GM23248 (cell line): ENCODE measurements at regions not wholly inside any gene's neighbourhood (a gene's known extent, or its start where the extent isn't known, plus 50 kb on each side); places are given as distances from the start of the nearest gene placed in this dataset.

Experiments used
- DNase-seq: peaks from one replicate; pipeline ENCODE4 v3.0.0-alpha.2; 2015
- H2AFZ ChIP-seq: fragments of 200-600 bp; sonication (generic); 2 replicates; pipeline ENCODE4 v1.6.1; 2016; ENCODE audit warnings: antibody characterized with exemption
- H3F3A ChIP-seq: fragments of 200-600 bp; sonication (generic); 2 replicates; pipeline ENCODE4 v1.6.1; 2016; ENCODE audit warnings: mild to moderate bottlenecking, antibody characterized with exemption, mixed run types; ENCODE audit not compliant: insufficient read depth
- H3K27ac ChIP-seq: fragments of 200-600 bp; sonication (generic); 2 replicates; pipeline ENCODE4 v1.5.1; 2016; ENCODE audit warnings: mild to moderate bottlenecking
- H3K27me3 ChIP-seq: fragments of 200-600 bp; sonication (generic); replicated peaks from 2 replicates; pipeline ENCODE4 v1.6.1; 2016; ENCODE audit warnings: mild to moderate bottlenecking; ENCODE audit not compliant: insufficient read depth
- H3K36me3 ChIP-seq: fragments of 200-600 bp; sonication (generic); 2 replicates; pipeline ENCODE4 v1.6.1; 2016; ENCODE audit warnings: low read depth, mild to moderate bottlenecking
- H3K4me1 ChIP-seq: fragments of 200-600 bp; sonication (generic); 2 replicates; pipeline ENCODE4 v1.6.1; 2016; ENCODE audit warnings: mild to moderate bottlenecking; ENCODE audit not compliant: insufficient read depth
- H3K4me2 ChIP-seq: fragments of 200-600 bp; sonication (generic); one replicate; pipeline ENCODE4 v1.6.1; 2016; ENCODE audit warnings: mild to moderate bottlenecking; ENCODE audit not compliant: unreplicated experiment
- H3K4me3 ChIP-seq: fragments of 200-600 bp; sonication (generic); 2 replicates; pipeline ENCODE4 v1.5.1; 2016; ENCODE audit warnings: mild to moderate bottlenecking
- H3K79me2 ChIP-seq: fragments of 200-600 bp; sonication (generic); 2 replicates; pipeline ENCODE4 v1.6.1; 2016; ENCODE audit warnings: mild to moderate bottlenecking; ENCODE audit not compliant: insufficient read depth
- H3K9ac ChIP-seq: fragments of 200-600 bp; sonication (generic); 2 replicates; pipeline ENCODE4 v1.6.1; 2016; ENCODE audit warnings: mild to moderate bottlenecking
- H3K9me2 ChIP-seq: fragments of 200-600 bp; sonication (generic); 2 replicates; pipeline ENCODE4 v1.6.1; 2016; ENCODE audit warnings: mixed run types, mild to moderate bottlenecking, moderate library complexity; ENCODE audit not compliant: insufficient read depth
- H3K9me3 ChIP-seq: fragments of 200-600 bp; sonication (generic); one replicate; pipeline ENCODE4 v1.6.1; 2017; ENCODE audit warnings: low read depth
- H4K20me1 ChIP-seq: fragments of 200-600 bp; sonication (generic); 2 replicates; pipeline ENCODE4 v1.6.0; 2016; ENCODE audit not compliant: insufficient read depth
- EZH2 ChIP-seq: fragments of 200-600 bp; sonication (generic); IDR thresholded peaks from 2 replicates; pipeline ENCODE4 v1.6.1; 2018; ENCODE audit warnings: antibody characterized with exemption, mild to moderate bottlenecking; ENCODE audit not compliant: insufficient read depth, poor library complexity, severe bottlenecking
- EZH2phosphoT487 ChIP-seq: fragments of 200-600 bp; sonication (generic); IDR thresholded peaks from 2 replicates; pipeline ENCODE4 v1.6.1; 2018; ENCODE audit warnings: antibody characterized with exemption, moderate library complexity, mild to moderate bottlenecking, low read depth; ENCODE audit not compliant: insufficient read depth
- WGBS, 2 experiments: methylation state at CpG; one replicate each; pipeline ENCODE4 v1.1.6; 2015 to 2017; ENCODE audit warnings: low lambda C conversion rate in 2 of 2, low coverage in 1 of 2; ENCODE audit errors: missing lambda C conversion rate in 2 of 2; 5-methylcytosine and 5-hydroxymethylcytosine counted together
- in situ Hi-C: fragments of 300-500 bp; cut with MboI; formaldehyde crosslinking; loops from 2 replicates; pipeline ENCODE4 v1.15.0; 2020

- H3K9ac ChIP-seq: no peak overlapping the region
- H3K4me2 ChIP-seq: no peak overlapping the region
- in situ Hi-C loops: no loop called here
- no peaks in the 10 kb centered on the region for H3K27me3 ChIP-seq
- no peak for TF ChIP-seq EZH2phosphoT487
- TF ChIP-seq EZH2: no peak
- no peak overlapping the region for H2AFZ ChIP-seq
- no peaks in the 10 kb centered on the region for H3K9me2 ChIP-seq
- no peaks in the 10 kb centered on the region for H3F3A ChIP-seq
- no peak for DNase-seq
- H3K36me3 ChIP-seq: no peaks in the 10 kb centered on the region
- H3K27ac ChIP-seq: no peak overlapping the region
- no peaks in the 10 kb centered on the region for H3K9me3 ChIP-seq
- no peaks in the 10 kb centered on the region for H3K79me2 ChIP-seq
- no peaks in the 10 kb centered on the region for H4K20me1 ChIP-seq
- no peak overlapping the region for H3K4me3 ChIP-seq
- no peaks in the 10 kb centered on the region for H3K4me1 ChIP-seq
These were observed 434.9 kb upstream of the SMARCA2 start for GRCh38 chr9:1580215-1580614.

- TF ChIP-seq EZH2phosphoT487: no peak
- TF ChIP-seq EZH2: no peak
- H3K9ac ChIP-seq: no peak overlapping the region
- H3K79me2 ChIP-seq: no peaks in the 10 kb centered on the region
- H3K9me2 ChIP-seq: no peaks in the 10 kb centered on the region
- no peak for DNase-seq
- no peaks in the 10 kb centered on the region for H3K9me3 ChIP-seq
- in situ Hi-C loops: no loop called here
- H3K4me1 ChIP-seq: no peaks in the 10 kb centered on the region
- no peak overlapping the region for H3K27ac ChIP-seq
- H3K27me3 ChIP-seq: no peaks in the 10 kb centered on the region
- H3K4me2 ChIP-seq: no peak overlapping the region
- H2AFZ ChIP-seq: no peak overlapping the region
- H3K4me3 ChIP-seq: no peak overlapping the region
- H4K20me1 ChIP-seq: no peaks in the 10 kb centered on the region
- H3F3A ChIP-seq: no peaks in the 10 kb centered on the region
- H3K36me3 ChIP-seq: no peaks in the 10 kb centered on the region
These were observed 433.2 kb upstream of the SMARCA2 start for GRCh38 chr9:1581926-1582325.

GRCh38 chr9:1591310-1591709, 423.8 kb upstream of the SMARCA2 start:
- DNase-seq: no peak
- Histone ChIP-seq H3K9me2 (no peaks in the 10 kb centered on the region), H3K9ac (no peak overlapping the region), H3K27ac (no peak overlapping the region), H2AFZ (no peak overlapping the region), H3K79me2 (no peaks in the 10 kb centered on the region), H3K36me3 (no peaks in the 10 kb centered on the region), H3K27me3 (no peaks in the 10 kb centered on the region), H3K4me3 (no peak overlapping the region), H3F3A (no peaks in the 10 kb centered on the region), H3K4me2 (no peak overlapping the region), H3K9me3 (no peaks in the 10 kb centered on the region), H3K4me1 (no peaks in the 10 kb centered on the region), H4K20me1 (no peaks in the 10 kb centered on the region)
- no peak for TF ChIP-seq EZH2phosphoT487
- TF ChIP-seq EZH2: no peak
- WGBS, 2 experiments: 3 to 16% methylated on average over 1 of the region's 1 CpG
- in situ Hi-C loops: no loop called here

GRCh38 chr9:1598270-1598669, 416.9 kb upstream of the SMARCA2 start:
- in situ Hi-C loops: no loop called here
- no peak overlapping the region for H3K4me3 ChIP-seq
- no peak overlapping the region for H3K4me2 ChIP-seq
- no peaks in the 10 kb centered on the region for H3K36me3 ChIP-seq
- no peaks in the 10 kb centered on the region for H3K4me1 ChIP-seq
- no peak overlapping the region for H2AFZ ChIP-seq
- H3K27ac ChIP-seq: no peak overlapping the region
- H3K27me3 ChIP-seq: 0 out of 2 replicates have a peak, but pooled peaks cover 3% of the 10 kb centered on the region
- 74 to 75% methylated on average over 2 of the region's 2 CpGs for WGBS, 2 experiments
- H3K79me2 ChIP-seq: no peaks in the 10 kb centered on the region
- H3F3A ChIP-seq: no peaks in the 10 kb centered on the region
- H3K9me2 ChIP-seq: no peaks in the 10 kb centered on the region
- TF ChIP-seq EZH2: no peak
- no peak for TF ChIP-seq EZH2phosphoT487
- no peak for DNase-seq
- H3K9me3 ChIP-seq: no peaks in the 10 kb centered on the region
- no peak overlapping the region for H3K9ac ChIP-seq
- no peaks in the 10 kb centered on the region for H4K20me1 ChIP-seq

GRCh38 chr9:1599961-1600360, 415.2 kb upstream of the SMARCA2 start:
- in situ Hi-C loops: no loop called here
- H3K36me3 ChIP-seq: no peaks in the 10 kb centered on the region
- H3K9me3 ChIP-seq: no peaks in the 10 kb centered on the region
- H3K27me3 ChIP-seq: 0 out of 2 replicates have a peak, but pooled peaks cover 3% of the 10 kb centered on the region
- H2AFZ ChIP-seq: no peak overlapping the region
- no peak overlapping the region for H3K27ac ChIP-seq
- no peak for DNase-seq
- H4K20me1 ChIP-seq: no peaks in the 10 kb centered on the region
- no peaks in the 10 kb centered on the region for H3K4me1 ChIP-seq
- no peak overlapping the region for H3K9ac ChIP-seq
- TF ChIP-seq EZH2 (no peak), EZH2phosphoT487 (no peak)
- no peaks in the 10 kb centered on the region for H3K9me2 ChIP-seq
- WGBS, 2 experiments: 33 to 52% methylated on average over 2 of the region's 2 CpGs
- H3K79me2 ChIP-seq: no peaks in the 10 kb centered on the region
- H3F3A ChIP-seq: no peaks in the 10 kb centered on the region
- no peak overlapping the region for H3K4me3 ChIP-seq
- no peak overlapping the region for H3K4me2 ChIP-seq
